Frontal cortex (tissue), 3 donors: ENCODE measurements at regions not wholly inside any gene's neighbourhood (a gene's known extent, or its start where the extent isn't known, plus 50 kb on each side); places are given as distances from the start of the nearest gene placed in this dataset.
"Not testable (repeated sequence)": the region's sequence is repeated elsewhere in the genome, so short reads cannot be mapped to it uniquely, and the experiment has no call there.

Experiments used
- DNase-seq, 2 donors: peaks; one replicate each; pipeline ENCODE4 v3.0.0; 2012; ENCODE audit warnings: low spot score in 2 of 2
- FAIRE-seq: peaks from 2 replicates; lab custom pipeline; 2012; peaks lifted over from hg19 to GRCh38; lab: Jason Lieb, UNC
- donor health status: control.
- donor health status: control.
- donor health status: control.

GRCh38 chr6:130537447-130537846, 171.6 kb downstream of the TMEM200A start:
- DNase-seq (no peak), FAIRE-seq (no peak)

DNA sequence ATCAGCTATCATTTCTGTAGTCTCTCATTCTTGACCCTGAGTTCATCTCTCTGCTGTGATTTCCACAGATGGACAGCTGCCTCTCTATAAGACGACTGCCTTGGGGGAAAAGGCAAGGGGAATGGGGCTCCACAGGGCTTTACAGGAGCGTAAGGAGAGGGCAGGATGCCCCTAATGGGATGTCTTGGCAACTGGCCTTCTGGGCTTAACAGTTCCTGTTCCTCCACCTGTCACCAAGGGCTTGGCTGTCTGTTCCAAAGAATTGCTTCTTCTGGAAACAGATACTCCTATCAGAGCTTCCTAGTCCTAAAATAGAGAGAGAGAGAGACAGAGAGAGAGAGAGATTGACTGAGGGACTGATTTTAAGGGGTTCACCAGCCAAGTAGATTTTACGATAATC, 181.9 kb downstream of the TMEM200A start:
- no peak for DNase-seq

DNA sequence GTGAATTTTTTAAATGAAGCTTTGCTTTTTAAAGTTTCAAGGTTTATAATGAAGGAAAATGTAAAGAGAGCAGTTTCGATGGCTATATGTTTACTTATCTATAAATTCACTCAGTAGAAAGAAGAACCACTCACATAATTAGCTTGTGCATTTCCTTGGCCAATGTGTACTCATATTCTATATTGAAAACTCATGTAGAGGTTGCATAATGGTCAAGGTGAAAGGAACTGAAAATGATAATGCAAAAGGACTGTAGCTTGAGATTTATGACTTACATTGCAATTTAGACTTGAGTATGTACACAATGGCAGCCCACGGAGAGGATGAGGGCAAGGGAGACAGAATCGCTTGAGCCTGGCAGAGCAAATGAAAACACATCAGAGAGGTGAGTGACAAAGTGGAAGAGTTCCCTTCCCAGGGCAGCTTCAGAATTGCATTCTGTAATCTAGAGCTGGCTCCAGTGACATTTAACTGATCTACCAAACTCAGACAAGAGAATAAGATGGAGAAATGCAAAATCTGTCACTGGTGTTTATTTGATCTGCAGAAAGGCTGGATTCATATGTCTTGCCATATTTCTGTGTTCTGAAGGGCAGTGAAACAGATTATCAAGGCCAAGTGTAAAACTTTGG, 191.8 kb downstream of the TMEM200A start:
- FAIRE-seq (no peak), DNase-seq (no peak)

More for the DNA sequence above, 181.9 kb downstream of the TMEM200A start:
- no peak for FAIRE-seq

GRCh38 chr6:130558131-130558530, 192.3 kb downstream of the TMEM200A start:
- DNase-seq (no peak), FAIRE-seq (no peak)

GRCh38 chr6:130559166-130559565, 193.3 kb downstream of the TMEM200A start:
- no peak for FAIRE-seq
- no peak for DNase-seq

DNA sequence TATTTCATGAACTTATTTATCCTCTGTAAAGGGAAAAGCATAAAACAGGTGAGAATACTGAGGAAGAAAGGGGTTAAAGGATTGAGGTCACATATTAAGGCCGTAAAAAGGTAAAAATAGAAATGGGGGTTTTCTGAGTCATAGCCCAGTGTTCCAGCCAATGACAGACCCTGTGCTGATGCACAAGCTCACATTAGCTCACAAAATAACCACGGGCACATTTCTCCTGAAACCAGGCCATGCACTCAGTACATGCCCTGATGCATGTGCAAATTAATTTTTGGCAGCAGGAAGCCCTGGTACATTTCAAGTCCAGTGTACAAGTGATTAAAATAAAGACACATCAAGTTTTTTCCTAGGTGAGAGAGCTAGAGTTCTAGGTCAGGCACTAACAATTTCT, 194.4 kb downstream of the TMEM200A start:
- DNase-seq, result no peak
- no peak for FAIRE-seq

DNA sequence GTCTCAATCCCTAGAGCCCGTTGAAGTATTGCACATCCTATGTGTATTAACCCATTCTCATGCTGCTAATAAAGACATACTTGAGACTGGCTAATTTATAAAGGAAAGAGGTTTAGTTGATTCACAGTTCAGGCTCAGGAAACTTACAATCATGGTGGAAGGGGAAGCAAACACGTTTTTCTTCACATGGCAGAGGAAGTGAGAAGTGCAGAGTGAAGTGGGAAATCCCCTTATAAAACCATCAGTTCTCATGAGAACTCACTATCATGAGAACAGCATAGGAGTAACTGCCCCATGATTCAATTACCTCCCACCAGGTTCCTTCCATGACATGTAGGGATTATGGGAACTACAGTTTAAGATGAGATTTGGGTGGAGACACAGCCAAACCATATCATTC, 195.3 kb downstream of the TMEM200A start:
- not testable (repeated sequence) for FAIRE-seq, DNase-seq

DNA sequence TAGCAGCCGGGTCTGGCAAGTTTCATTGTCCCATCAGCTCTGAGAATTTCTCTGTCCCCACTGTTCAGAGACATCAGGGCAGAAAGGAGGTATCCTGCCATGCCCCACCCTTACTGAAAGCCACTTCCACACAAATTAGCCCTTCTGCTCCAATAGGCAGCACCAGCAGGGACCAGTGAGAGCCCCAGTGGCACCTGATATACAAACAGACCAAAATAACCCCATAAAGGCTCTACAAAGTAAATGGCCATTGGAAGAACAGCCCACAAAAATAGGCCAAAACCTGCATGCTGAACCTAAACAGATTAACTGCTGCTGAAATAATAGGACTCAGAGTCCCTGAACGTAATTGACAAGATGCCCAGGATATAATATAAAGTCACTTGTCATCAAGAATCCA, 199.9 kb downstream of the TMEM200A start:
- no peak for FAIRE-seq
- no peak for DNase-seq

GRCh38 chr6:130574146-130574545, 208.3 kb downstream of the TMEM200A start:
- no peak for DNase-seq
- FAIRE-seq, result no peak

DNA sequence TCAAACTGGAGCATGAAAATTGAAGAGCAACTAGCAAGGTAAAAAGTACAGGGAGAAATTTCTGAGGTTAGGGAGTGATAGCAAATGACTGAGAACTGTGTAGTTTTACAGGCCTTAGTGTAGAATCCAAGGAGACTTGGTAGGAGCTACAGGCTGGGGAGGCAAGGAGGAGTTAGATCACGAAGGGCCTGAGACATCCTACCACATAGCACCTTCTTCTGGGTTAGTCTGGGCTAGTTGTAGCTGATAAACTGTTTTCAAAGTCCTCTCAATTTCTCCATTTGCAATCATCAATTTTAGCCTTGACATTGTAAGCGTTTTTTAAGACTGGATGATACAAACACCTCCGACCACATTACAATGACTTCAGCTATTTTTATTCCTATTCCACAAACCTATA, 209.7 kb downstream of the TMEM200A start:
- no peak for DNase-seq
- no peak for FAIRE-seq

DNA sequence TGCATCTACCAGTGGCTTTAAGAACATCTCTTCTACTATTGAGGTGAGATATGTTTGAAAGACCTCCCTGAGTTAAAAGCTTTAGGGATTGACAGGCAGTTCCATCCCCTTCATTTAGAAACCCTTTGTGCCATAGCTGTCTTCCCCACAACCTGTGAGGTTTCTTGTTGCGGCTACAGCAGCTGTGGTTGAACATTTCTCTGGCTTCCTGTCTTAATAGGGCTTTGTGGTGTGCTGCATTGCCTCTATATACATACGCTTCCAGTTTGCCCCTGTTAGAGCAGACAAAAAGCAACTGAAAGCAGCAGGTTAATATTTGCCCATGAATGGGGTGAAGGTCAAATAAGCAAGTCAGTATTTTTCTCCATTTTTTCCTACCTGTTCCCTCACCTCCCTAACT, 210.2 kb downstream of the TMEM200A start:
- no peak for DNase-seq

GRCh38 chr6:130577178-130577919, 211.5 kb downstream of the TMEM200A start:
- DNase-seq (no peak), FAIRE-seq (no peak)

More for the DNA sequence above, 210.2 kb downstream of the TMEM200A start:
- FAIRE-seq, result no peak

- no peak for FAIRE-seq
- DNase-seq, result no peak
These were observed 212.9 kb downstream of the TMEM200A start for GRCh38 chr6:130578713-130579112.

GRCh38 chr6:130583268-130583667, 217.5 kb downstream of the TMEM200A start:
- FAIRE-seq (no peak), DNase-seq (no peak)

DNA sequence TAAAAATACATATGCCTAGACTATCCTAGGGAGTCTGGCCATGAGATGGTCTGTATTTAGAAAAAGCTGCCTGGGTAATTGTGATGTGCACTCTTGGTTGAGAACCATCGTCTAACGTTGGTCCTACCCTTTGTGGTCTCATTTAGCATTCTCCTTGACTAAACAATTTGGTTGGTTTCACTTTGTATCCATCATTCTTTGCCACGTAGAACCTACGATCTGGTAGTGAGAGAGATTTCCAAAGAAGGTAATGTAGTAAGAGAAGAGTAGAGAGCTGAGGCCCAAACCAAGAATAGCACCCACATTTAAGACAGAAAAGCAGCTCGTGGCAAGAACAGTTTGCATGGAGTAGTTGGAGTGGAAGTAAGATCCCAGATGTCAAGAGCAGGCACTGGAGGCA, 219.8 kb downstream of the TMEM200A start:
- no peak for FAIRE-seq
- DNase-seq, result no peak

GRCh38 chr6:130587778-130588520, 222.1 kb downstream of the TMEM200A start:
- FAIRE-seq (no peak), DNase-seq (no peak)

- DNase-seq (no peak), FAIRE-seq (no peak)
These were observed 227.4 kb downstream of the TMEM200A start for GRCh38 chr6:130593200-130593599.

GRCh38 chr6:130593948-130594347, 228.1 kb downstream of the TMEM200A start:
- no peak for DNase-seq
- FAIRE-seq, result no peak

DNA sequence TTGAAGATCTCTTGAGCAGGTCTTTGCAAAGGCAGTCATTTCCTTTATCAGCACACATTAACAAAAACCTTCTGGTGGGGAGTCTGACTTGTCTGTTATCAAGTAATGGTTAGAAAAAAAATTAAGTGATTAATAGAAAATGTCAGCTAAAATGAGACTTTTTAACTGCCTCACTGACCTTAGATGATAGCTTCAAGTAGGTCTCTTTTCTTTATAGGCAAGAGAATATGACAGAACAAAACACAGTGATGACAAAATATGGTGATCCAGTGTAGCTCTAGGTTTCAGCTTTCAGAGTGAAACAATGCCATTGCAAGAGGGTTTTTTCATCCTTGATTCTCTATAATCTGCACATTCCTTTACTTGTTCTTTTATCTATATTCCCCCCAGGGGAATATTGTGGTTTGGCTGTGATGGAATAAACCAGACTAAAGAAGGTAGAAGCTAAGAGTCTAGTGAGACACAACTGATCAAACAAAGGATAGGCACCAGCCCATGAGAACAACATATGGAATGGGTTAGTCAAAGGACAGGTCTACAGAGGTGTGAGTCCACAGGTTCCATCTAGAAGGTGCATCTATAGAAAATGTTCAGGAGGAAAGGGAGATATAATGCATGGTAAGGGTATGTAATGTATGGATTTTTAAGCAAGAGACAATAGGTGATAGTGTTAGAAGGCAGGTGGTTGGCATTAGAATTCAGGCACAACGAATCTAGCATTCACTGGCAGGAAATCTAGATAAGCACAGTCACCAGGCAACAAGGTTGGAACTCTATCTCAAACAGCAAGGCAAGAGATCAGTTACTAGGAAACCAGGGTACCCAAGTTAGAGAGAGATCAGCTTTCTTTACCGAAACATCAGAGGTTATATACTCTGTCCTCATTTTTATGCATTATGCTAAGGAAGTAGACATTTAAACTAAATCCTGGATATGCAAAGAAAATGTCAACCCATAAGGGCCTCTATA, 228.9 kb upstream of the SMLR1 start:
- no peak for DNase-seq

GRCh38 chr6:130600880-130601341, 226.3 kb upstream of the SMLR1 start:
- no peak for DNase-seq
- no peak for FAIRE-seq

More for the DNA sequence above, 228.9 kb upstream of the SMLR1 start:
- FAIRE-seq, result no peak
